OCI-LY3 (cell line): ENCODE measurements at regions not wholly inside any gene's neighbourhood (a gene's known extent, or its start where the extent isn't known, plus 50 kb on each side); places are given as distances from the start of the nearest gene placed in this dataset.

ENCODE experiments used
- H2AFZ ChIP-seq: fragments of 200-600, 300-600 bp; shearing (Covaris generic); 2 replicates; pipeline ENCODE4 v1.6.0; 2014; ENCODE audit warnings: antibody characterized with exemption, low read depth, low read length
- H3K27ac ChIP-seq: fragments of 200-600, 300-600 bp; sonication (generic); 2 replicates; pipeline ENCODE4 v1.5.1; 2014; ENCODE audit warnings: mild to moderate bottlenecking, low read length, moderate library complexity, mixed read lengths
- H3K27me3 ChIP-seq: fragments of 200-600, 300-600 bp; sonication (generic); 2 replicates; pipeline ENCODE4 v1.6.1; 2014; ENCODE audit warnings: low read depth, low read length, mixed read lengths
- H3K36me3 ChIP-seq: fragments of 200-600, 300-600 bp; sonication (generic); replicated peaks from 2 replicates; pipeline ENCODE3; 2014; ENCODE audit warnings: low read depth, low read length, mixed read lengths
- H3K4me1 ChIP-seq: fragments of 300-600, 200-600 bp; sonication (generic); 2 replicates; pipeline ENCODE4 v1.6.1; 2014; ENCODE audit warnings: low read length, mixed read lengths
- H3K4me2 ChIP-seq: fragments of 200-600, 300-600 bp; sonication (generic); 2 replicates; pipeline ENCODE4 v1.6.1; 2014; ENCODE audit warnings: low read length, mixed read lengths
- H3K4me3 ChIP-seq: fragments of 300-600, 200-600 bp; sonication (generic); 2 replicates; pipeline ENCODE4 v1.5.1; 2014; ENCODE audit warnings: antibody characterized with exemption, mild to moderate bottlenecking, low read length, moderate library complexity
- H3K79me2 ChIP-seq: fragments of 300-600, 200-600 bp; shearing (Covaris generic); 2 replicates; pipeline ENCODE4 v1.6.1; 2014; ENCODE audit warnings: mild to moderate bottlenecking, low read length, mixed read lengths
- H3K9ac ChIP-seq: fragments of 300-600, 200-600 bp; shearing (Covaris generic); 2 replicates; pipeline ENCODE4 v1.6.0; 2014; ENCODE audit warnings: mild to moderate bottlenecking, low read length, moderate library complexity
- H3K9me3 ChIP-seq: fragments of 200-600, 300-600 bp; shearing (Covaris generic); 2 replicates; pipeline ENCODE4 v1.6.1; 2014; ENCODE audit warnings: low read length, mixed read lengths; ENCODE audit not compliant: insufficient read depth
- H4K20me1 ChIP-seq: fragments of 200-600, 300-600 bp; sonication (generic); 2 replicates; pipeline ENCODE4 v1.6.1; 2016; ENCODE audit warnings: low read length, mixed read lengths; ENCODE audit not compliant: insufficient read depth
- EZH2phosphoT487 ChIP-seq: fragments of 200-600 bp; shearing (Covaris generic); IDR thresholded peaks from 2 replicates; pipeline ENCODE4 v1.6.1; 2018; ENCODE audit warnings: antibody characterized with exemption, mixed run types, low read depth
- TF ChIP-seq, protein P1 (sequence below): fragments of 200-600, 300-600 bp; sonication (generic); IDR thresholded peaks from 2 replicates; pipeline ENCODE4 v1.5.1; 2014; ENCODE audit warnings: antibody characterized with exemption, low read length, low read depth

DNA sequence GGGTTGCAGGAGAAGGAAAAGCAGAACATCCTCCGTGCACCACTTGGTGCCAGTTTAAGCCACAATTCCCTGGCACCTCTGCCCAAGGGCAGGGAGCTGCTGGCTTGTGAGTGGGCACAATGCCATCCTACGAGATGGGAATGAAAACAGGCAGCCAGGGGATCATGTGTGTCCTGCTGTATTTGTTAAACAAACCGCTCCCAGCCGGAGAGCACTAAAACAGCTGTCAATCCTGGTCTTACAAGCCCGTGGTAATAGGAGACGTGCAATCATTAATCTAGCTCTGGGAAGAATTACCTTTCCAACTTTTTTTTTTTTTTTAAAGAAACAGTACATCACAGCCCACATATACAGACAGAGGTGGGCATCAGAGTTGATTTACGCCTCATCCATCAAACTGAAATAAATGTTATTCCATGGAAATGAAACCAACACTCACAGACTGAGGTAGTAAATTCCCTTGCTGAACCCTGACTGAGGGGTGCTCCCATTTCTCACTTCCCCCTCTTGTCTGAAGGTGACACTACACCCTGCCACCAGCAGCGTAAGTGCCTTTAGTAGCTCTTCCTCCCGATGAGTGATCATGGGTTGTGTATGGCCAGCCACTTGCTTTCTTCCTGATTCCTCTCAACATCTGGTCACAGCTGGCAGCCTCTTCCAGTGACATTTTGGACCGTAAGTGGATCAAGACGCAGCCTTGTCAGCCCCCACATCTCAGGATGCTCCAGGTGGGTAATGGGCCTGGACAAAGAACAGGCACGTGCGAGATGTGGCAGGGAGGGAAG lies 143.8 kb downstream of the TEX36 start:
- Histone ChIP-seq H3K9me3 (no peaks in the 10 kb centered on the region), H3K27me3 (no peaks in the 10 kb centered on the region), H3K4me2 (no peak overlapping the region), H4K20me1 (no peaks in the 10 kb centered on the region), H3K79me2 (no peaks in the 10 kb centered on the region), H3K9ac (no peak overlapping the region), H2AFZ (no peak overlapping the region), H3K4me1 (no peaks in the 10 kb centered on the region), H3K36me3 (no peaks in the 10 kb centered on the region), H3K4me3 (no peak overlapping the region), H3K27ac (no peak overlapping the region)
- TF ChIP-seq EZH2phosphoT487: no peak
- TF ChIP-seq, protein P1, sequence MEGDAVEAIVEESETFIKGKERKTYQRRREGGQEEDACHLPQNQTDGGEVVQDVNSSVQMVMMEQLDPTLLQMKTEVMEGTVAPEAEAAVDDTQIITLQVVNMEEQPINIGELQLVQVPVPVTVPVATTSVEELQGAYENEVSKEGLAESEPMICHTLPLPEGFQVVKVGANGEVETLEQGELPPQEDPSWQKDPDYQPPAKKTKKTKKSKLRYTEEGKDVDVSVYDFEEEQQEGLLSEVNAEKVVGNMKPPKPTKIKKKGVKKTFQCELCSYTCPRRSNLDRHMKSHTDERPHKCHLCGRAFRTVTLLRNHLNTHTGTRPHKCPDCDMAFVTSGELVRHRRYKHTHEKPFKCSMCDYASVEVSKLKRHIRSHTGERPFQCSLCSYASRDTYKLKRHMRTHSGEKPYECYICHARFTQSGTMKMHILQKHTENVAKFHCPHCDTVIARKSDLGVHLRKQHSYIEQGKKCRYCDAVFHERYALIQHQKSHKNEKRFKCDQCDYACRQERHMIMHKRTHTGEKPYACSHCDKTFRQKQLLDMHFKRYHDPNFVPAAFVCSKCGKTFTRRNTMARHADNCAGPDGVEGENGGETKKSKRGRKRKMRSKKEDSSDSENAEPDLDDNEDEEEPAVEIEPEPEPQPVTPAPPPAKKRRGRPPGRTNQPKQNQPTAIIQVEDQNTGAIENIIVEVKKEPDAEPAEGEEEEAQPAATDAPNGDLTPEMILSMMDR: no peak

DNA sequence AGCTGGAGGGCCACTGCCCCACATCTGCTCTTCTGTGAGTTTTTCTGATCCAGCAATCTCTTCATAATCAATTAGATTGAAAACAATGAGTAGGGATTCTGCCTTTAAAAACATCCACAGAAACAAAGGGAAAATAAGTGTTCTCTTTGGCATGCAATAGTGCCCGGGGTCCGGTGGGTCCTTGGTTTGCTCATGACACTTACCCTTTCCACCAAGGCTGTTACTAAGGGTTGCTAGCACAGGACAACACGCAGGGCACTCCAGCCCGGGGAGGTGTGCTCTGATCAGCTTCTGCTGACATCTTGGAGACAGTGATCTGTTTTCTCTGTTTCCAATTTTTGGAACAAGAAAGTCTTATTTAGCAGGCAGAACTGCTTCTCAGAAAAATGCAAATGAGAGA lies 146.7 kb downstream of the TEX36 start:
- H3K9me3 ChIP-seq: no peaks in the 10 kb centered on the region

DNA sequence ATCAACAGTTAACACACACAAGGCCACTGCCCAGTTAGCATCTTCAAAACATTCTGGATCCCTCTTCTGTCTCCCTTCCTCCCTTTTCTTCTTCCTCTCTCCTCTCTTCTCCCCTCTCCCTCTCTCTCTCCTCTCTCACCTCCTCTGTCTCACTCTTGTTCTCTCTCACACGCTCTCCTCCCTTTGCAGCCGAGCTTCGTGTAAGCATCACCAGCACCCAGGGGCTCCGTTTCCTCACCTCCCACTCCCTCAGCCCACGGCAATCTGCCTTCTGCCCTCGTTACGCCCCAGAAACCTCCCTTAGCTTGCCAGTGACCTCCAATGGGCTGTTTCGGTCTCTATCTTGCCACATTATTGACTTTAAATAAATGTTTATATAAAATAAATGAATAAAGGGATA lies 147.4 kb downstream of the TEX36 start:
- no peaks in the 10 kb centered on the region for H3K9me3 ChIP-seq
- no peak overlapping the region for H3K27ac ChIP-seq
- no peak overlapping the region for H2AFZ ChIP-seq
- TF ChIP-seq EZH2phosphoT487: no peak
- TF ChIP-seq, protein P1: no peak
- H3K4me1 ChIP-seq: no peaks in the 10 kb centered on the region
- H3K79me2 ChIP-seq: no peaks in the 10 kb centered on the region
- H4K20me1 ChIP-seq: no peaks in the 10 kb centered on the region
- H3K27me3 ChIP-seq: no peaks in the 10 kb centered on the region
- H3K36me3 ChIP-seq: no peaks in the 10 kb centered on the region
- no peak overlapping the region for H3K4me2 ChIP-seq
- H3K9ac ChIP-seq: no peak overlapping the region
- no peak overlapping the region for H3K4me3 ChIP-seq

More for the DNA sequence above, 146.7 kb downstream of the TEX36 start:
- Histone ChIP-seq H3K9ac (no peak overlapping the region), H3K4me2 (no peak overlapping the region), H3K27me3 (no peaks in the 10 kb centered on the region), H2AFZ (no peak overlapping the region), H3K36me3 (no peaks in the 10 kb centered on the region), H3K27ac (no peak overlapping the region), H3K79me2 (no peaks in the 10 kb centered on the region), H4K20me1 (no peaks in the 10 kb centered on the region), H3K4me1 (no peaks in the 10 kb centered on the region), H3K4me3 (no peak overlapping the region)
- TF ChIP-seq, protein P1: no peak
- TF ChIP-seq EZH2phosphoT487: no peak

DNA sequence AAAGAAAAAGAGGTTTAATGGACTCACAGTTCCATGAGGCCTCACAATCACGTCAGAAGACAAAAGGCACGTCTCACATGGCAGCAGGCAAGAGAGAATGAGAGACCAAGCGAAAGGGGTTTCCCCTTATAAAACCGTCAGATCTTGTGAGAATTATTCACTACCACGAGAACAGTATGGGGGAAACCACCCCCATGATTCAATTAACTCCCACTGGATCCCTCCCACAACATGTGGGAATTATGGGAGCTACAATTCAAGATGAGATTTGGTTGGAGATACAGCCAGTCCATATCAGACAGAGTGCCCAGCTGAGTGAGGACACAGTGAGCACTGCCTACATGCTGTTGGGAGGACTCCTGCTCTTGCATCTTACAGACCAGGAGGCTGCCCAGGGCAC lies 148.4 kb downstream of the TEX36 start:
- TF ChIP-seq EZH2phosphoT487: no peak
- TF ChIP-seq, protein P1: no peak
- H3K9ac ChIP-seq: no peak overlapping the region
- no peak overlapping the region for H3K27ac ChIP-seq
- no peaks in the 10 kb centered on the region for H3K4me1 ChIP-seq
- H3K27me3 ChIP-seq: no peaks in the 10 kb centered on the region
- no peaks in the 10 kb centered on the region for H4K20me1 ChIP-seq
- H3K79me2 ChIP-seq: no peaks in the 10 kb centered on the region
- no peak overlapping the region for H3K4me3 ChIP-seq
- no peaks in the 10 kb centered on the region for H3K36me3 ChIP-seq
- no peaks in the 10 kb centered on the region for H3K9me3 ChIP-seq
- no peak overlapping the region for H3K4me2 ChIP-seq
- H2AFZ ChIP-seq: no peak overlapping the region
